A204.1 (cell line): ENCODE measurements at regions not wholly inside any gene's neighbourhood (a gene's known extent, or its start where the extent isn't known, plus 50 kb on each side); places are given as distances from the start of the nearest gene placed in this dataset.
"Not testable (repeated sequence)": the region's sequence is repeated elsewhere in the genome, so short reads cannot be mapped to it uniquely, and the experiment has no call there.

Source experiments
- FAIRE-seq: peaks from 2 replicates; lab custom pipeline; 2012; peaks lifted over from hg19 to GRCh38; lab: Jason Lieb, UNC

DNA sequence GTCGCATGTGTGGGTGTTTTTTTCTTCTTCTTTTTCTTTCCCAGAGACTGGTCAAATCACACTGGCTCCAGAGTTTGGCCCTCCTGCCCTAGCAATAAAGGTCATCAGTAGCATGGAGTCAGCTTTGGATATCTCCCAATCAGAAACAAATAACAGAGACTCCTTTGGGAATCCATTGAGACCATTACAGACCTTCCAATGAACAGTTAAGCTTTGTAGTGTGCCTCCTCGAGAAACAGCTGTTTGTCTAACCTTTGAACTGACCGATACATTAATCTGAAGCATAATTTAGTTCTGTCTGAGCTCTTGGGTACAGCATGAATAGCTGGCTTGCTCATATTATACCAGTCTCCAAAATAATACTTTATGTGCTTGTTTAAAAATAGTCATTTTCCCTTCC lies 1103.2 kb downstream of the GATA3 start:
- no peak for FAIRE-seq

DNA sequence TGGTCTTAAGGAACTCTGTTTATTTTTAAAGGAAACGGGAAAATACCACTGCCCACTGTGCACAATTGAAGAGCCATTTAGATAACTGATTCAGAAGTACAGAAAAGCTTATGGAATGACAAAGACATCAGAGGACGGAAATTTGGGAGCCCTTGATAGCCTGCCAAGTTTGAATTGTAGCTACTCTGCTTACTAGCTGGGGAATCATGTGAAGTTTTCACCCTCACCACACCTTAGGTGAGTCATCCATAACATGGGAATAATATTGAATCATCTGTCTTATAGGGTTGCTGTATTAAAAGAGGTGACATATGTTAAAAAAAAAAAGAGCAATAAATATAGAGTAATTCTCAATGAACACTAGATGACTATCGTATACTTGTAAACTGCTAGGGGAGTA lies 1104.2 kb downstream of the GATA3 start:
- no peak for FAIRE-seq

DNA sequence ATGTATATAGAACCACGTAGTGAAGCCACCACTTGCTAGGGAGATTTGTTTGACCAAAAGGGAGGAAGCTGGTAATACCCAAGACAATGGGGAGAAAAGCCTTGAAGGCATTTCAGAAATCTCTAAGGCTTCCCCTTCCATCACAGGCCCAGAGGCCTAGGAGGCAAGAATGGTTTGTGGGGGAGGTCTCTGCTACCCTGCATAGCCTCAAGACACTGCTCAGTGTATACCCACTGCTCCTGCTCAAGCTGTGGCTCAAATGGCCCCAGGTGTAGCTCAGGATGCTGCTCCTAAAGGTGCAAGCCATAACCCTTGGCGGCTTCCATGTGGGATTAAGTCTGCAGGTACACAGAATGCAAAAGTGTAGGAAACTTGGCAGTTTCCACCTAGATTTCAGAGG lies 1105.8 kb downstream of the GATA3 start:
- FAIRE-seq, result no peak

DNA sequence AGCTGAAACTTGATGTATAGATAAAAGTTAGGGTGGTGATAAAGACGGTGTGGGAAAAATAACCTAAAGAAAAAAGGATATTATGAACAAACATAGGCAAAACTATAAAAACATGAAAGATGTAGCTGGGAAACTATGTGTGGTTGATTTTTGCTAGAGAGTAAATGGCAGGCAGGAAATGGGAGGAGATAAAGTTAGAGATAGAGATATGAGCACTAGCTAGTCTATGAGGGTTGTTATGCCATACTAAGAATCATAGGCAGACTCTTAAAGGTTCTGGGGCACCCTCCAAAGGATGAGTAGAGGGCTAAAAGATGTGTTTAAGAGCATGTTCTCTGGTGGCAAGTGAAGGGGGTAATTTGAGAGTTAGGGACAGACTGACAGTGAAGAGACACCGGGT lies 1109.2 kb downstream of the GATA3 start:
- no peak for FAIRE-seq

DNA sequence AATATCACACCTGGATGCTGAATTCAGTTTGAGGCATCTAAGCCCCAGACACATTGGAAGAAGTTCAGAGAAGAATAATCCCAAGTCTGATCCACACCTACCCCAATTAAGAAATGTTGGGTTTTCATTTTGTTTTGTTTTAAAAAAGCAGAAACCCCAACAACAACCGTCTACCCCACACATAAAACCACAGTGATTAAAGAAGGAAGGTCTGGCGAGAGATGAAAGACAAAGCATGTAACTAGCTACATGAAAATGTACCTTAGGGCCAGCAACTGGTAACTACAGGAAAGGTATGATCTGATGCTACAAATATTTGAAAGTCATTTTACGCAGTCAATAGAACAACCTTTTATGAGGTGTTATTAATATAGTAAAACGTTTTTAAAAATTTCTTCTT lies 1112.3 kb downstream of the GATA3 start:
- no peak for FAIRE-seq

DNA sequence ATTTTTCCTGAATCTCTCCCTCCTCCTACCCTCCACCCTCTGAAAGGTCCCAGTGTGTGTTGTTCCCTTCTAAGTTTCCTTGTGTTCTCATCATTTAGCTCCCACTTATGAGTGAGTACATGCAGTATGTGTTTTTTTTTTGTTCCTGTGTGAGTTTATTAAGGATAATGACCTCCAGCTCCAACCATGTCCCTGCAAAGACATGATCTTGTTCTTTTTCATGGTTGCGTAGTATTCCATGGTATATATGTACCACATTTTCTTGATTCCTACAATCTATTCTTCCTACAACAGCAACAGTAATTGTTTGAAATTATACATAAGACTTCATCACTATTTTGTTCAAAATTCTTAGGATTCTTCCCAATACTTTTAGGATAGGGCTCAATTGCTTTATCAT lies 1117.8 kb downstream of the GATA3 start:
- no peak for FAIRE-seq

DNA sequence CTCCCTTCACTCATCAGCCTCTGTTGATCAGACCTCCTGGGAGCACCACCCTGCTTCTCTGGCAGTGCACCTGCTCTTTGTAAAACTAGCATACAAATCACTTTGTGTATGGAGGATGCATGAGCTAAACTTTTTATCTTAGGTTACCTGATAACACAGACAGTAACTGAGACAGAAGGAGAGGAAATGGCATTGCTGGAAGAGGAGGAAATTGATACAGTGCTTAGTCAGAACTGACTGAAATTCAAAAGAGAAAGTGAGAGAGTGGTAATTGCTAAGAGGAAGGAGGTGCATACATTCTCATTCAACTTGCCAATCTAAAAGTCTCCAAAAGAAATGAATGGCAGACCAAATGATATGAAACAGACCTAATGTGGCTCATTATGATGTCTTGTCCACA lies 1120.7 kb downstream of the GATA3 start:
- no peak for FAIRE-seq

DNA sequence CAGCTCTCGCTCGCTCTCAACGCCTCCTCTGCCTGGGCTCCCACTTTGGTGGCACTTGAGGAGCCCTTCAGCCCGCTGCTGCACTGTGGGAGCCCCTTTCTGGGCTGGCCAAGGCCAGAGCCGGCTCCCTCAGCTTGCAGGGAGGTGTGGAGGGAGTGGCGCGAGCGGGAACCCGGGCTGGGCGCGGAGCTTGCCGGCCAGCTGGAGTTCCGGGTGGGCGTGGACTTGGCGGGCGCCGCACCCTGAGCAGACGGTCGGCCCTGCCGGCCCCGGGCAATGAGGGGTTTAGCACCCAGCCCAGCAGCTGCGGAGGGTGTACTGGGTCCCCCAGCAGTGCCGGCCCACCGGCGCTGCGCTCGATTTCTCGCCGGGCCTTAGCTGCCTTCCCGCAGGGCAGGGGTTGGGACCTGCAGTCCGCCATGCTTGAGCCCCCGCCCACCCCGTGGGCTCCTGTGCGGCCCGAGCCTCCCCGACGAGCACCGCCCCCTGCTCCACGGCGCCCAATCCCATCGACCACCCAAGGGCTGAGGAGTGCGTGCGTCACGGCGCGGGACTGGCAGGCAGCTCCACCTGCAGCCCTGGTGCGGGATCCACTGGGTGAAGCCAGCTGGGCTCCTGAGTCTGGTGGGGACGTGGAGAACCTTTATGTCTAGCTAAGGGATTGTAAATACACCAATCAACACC lies 1128.9 kb downstream of the GATA3 start:
- FAIRE-seq, result not testable (repeated sequence)

DNA sequence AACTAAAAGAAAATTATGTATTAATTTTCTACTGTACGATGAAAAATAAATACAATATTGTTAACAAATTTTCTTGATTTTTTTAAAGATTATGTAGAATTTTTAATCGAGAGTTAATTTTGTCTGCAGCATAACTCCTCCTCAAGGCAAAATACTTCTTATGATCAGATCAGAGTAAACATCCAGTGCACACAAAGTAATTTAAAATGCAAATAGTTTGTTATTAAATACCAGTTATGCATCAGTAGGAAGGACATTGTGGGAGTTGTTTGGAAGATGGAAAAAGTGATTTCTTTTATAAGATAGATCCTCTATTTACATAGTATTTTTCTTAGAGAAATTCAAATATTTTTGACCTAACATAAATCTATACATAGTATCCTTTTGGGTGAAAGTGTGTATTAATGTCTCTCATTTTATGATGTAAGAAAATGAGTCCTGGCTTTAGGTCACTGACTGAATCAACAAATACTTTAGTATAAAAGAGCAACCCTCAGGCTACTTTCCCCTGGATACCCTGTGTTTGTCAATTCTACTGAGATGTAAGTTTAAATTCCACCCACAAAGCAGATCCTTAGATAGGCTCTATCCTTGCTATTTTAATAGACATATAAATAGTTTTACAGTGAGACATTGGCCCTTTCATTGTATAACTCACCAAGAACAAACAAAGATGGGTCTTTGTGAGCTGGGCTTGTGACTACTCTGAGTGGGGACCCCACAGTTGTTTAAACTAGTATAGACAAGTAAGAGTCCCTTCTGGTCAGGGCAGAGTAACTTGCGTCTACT lies 1133.7 kb downstream of the GATA3 start:
- no peak for FAIRE-seq

DNA sequence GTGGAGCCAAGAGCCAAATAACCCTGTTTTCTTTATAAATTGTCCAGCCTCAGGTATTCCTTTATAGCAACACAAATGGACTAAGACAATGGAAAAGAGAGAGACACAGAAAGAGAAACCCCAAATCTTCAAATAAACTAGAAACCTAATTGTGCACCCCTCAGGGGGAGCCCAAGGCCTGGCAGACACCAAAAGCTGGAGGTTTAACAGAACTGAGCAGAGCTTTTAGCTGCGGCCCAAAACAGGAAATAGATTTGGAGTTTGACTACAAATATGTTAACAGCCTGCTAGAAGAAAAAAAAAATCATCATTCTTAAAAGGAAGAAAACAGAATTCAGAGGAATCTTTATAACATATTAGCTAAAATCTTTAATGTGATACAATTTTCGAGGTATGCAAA lies 1135.0 kb downstream of the GATA3 start:
- FAIRE-seq, result no peak

DNA sequence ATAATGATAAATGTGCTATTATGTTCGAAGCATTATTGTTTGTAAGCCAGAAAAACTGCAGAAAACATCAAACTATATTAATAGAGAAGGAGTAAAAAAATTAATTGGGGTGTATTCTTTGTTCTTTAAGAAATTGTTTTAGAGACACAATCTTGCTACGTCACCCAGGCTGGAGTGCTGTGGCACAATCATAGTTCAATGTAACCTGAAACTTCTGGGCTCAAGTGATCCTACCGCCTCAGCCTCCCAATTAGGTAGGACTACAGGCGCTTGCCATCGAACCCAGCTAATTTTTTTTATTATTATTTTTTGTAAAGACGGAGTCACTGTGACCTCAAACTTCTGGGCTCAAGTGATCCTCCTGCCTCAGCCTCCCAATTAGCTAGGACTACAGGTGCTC lies 1138.6 kb downstream of the GATA3 start:
- no peak for FAIRE-seq

DNA sequence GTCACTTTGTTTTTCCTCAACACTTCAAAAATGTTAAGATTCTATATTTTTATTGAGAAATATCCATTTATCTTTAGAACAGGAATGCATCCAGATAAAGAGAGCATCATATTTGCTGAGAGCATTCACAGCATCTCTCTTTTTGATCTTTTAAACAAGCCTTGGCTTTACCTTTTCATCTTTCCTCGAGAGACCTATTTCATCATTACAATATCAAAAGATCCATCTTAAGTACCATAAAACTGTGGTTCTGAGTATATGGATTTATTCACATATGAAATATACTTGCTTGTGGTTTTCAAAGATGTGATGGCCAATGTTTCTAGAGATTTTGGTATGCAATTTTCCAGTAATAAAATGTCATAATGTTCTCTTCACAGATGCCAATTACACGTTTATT lies 1140.9 kb downstream of the GATA3 start:
- no peak for FAIRE-seq

DNA sequence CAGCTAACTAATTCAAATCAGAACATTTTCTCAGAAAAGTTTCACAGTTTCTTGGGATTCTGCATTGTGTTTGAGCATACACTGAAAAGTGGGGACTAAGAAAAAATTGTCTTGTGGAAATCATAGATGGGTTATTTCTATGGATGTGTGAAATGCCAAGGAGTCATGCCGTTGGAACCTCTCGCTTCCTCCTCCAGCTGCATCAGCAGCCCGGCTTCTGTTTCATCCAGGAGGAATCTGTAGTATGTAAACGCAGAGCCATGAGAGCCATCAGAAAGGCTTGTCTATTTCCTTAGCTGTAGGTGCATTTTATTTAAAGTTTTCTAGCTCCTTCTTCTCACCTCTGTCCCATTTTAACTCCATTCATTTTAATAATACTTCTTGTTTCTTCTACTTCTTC lies 1144.1 kb downstream of the GATA3 start:
- no peak for FAIRE-seq

DNA sequence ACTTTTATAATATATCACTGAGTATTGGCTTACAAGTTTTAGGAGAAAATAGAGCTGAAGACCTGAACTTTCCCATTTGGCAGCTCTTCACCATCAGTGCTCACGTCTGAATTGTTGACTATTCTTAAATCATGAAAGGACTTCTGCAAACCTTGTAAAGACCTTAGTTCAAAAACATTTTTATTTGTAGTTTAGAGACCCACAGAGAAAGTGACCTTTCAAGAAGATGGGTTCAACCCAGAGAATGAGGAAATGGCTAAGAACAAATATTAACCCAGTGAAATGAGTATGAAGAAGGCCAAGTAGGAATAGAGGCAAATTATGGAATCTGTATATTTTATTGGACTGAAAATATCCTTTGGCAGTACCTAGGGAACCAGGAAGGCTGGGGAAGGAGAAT lies 1151.1 kb downstream of the GATA3 start:
- FAIRE-seq, result no peak

DNA sequence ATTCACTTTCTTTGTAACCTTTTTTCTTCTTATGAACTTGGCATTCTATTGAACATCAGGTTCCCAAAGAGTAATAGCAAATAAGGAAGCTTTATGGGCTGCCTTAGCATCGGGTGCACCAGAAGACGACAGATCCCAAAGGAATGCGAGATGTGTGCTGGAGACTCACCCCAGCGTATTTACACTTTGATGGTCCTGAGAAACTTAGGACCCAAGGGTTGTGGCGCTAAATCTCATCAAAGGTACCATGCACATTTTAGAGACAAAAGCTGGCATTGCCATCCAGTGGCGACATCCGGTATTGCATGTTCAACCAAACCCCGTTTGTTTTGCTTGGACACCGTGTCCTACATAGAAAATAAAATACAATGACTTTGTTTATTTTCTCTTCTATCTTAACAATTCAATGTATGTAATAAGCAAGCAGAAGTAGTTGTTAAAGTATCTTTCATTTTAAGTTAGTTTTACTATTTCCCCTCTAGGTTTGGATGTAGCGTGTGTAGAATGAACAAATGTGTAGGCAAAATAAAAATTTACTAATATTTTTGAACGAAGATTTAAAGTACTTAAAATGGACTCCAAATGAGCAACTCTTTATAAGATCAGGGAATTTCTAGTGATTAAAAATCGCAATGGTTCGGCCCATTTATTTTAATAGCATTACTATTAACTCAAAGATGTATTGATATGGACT lies 1154.8 kb downstream of the GATA3 start:
- no peak for FAIRE-seq

DNA sequence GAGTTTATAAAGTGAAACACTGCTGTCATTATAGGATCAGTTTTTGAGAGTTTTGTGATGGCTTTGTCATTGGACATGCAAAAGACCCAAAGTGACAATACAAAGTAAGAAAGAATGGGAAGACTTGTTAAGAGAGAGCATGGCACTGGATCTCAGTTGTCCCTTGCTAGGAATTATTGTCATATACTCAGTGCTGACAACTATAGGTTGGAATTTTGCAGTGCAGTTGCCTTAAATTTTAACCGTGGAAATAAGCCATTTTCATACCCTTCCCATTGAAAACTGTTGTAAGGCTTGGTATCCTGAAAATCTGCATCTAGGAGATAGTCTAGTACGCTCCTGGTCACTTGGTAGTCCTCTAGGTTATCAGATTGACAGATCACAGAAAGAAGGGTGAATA lies 1156.7 kb downstream of the GATA3 start:
- FAIRE-seq, result no peak

DNA sequence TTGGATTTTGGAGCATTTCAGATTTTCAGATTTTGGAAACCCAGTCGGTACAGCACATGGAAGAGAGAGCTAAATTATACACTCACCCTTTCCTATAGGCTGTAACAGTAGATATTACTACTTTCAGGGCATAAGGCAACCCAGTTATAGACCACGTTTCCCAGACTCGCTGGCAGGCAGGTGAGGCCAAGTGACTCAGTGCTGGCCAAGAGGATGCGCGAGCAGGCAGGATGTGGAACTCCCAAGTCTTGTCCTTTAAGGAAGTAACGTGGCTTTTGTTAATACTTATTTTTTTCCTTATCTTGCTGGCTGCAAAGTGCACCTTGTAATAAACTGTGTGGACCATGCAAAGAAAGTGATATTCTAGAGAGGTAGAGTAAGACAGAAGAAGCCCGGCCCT lies 1160.1 kb downstream of the GATA3 start:
- FAIRE-seq, result no peak

DNA sequence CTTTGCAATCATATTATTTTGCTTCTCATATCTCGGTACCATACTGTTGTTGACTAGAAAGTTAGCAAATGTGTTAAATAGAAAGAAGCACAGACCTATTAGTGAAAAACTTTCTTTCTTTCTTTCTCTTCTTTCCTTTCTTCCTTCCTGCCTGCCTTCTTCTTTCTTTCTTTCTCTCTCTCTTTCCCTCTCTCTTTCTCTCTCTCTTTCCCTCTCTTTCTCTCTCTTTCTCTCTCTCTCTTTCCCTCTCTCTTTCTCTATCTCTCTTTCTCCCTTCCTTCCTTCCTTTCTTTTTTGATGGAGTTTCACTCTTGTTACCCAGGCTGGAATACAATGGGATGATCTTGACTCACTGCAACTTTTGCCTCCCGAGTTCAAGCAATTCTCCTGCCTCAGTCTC lies 1160.6 kb downstream of the GATA3 start:
- FAIRE-seq, result no peak

DNA sequence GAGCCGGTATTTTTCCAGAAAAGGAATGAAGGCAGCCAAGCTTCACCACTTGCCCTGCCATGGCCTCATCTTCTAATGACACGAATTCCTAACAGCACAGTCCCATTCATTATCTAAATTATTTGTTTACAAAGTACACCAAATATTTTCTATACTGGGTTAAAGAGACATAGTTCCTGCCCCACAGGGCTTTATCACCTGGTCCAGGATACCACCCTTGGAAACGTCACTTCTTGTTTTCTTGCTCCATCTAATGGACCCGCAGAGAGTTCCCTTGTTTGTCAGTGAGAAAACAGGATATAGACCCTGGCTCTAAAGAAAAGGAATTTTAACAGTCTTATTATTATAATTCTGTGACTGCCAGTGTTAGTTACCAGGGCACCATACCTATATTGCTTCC lies 1165.4 kb downstream of the GATA3 start:
- FAIRE-seq, result no peak

DNA sequence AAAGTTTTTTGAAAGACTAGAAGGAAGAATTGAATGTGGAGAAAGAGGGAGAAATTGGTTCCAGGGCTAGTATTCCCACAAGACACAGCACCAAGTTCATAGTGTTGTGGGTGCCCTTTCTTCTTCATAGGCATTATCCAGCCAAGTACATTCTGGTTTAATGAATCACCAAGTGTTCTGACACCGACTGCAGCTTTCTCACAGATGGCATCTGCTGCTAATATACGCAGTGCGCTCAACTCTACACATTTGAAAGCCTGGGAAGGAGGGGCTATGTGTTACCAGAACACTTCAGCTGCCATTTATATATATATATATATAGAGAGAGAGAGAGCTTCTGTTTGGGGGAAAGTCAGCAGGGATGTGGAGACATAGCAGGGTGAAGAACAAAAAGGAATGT lies 1168.4 kb downstream of the GATA3 start:
- no peak for FAIRE-seq

DNA sequence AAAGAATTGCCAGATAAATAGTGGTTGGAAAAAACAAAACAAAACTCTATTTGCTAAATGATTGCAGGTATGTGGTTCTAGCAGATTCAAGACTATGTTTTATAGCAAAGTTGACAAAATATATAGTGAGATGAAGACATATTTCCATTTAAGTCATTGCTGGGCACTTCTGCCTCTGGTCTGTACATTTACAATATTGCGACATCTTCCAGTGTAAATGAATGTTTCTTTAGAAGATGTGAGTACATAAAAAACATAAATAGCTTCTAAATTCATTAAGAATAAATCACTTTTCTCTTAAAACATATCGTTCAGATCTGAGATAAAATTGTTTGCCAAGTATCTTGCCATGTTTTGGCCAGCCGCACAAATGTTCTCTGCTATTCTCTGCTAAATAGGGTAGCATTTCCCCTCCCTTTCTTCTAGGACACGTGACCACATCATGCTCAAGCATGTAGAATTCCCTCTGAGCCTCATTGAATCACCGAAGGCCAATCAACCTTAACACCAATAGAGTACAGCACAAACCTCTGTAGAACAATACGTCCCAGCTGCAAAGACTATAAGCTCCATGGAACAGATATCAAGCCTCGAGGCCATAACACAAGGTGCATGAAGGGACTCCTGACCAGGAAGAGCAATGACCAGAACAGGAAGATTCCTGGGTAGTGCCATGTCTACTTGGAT lies 1173.3 kb downstream of the GATA3 start:
- FAIRE-seq, result no peak

DNA sequence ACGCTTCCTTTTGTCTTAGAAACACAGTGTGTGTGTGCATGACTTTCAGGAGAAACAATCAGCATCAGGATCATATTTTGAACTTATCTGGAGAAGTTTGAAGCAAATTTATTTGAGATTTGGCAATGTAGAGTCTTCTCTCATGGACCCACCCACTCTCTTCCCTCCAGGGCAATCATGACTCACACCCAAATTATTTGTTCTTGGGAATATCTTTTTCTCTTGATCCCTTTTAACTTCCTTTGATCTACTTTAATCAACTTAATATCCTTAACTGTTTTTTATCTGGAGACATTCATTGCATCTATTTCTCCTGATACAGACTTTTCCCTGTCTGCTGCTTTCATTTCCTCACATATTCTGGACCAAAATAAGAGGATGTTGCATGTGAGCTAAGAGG lies 1174.3 kb downstream of the GATA3 start:
- FAIRE-seq, result no peak

DNA sequence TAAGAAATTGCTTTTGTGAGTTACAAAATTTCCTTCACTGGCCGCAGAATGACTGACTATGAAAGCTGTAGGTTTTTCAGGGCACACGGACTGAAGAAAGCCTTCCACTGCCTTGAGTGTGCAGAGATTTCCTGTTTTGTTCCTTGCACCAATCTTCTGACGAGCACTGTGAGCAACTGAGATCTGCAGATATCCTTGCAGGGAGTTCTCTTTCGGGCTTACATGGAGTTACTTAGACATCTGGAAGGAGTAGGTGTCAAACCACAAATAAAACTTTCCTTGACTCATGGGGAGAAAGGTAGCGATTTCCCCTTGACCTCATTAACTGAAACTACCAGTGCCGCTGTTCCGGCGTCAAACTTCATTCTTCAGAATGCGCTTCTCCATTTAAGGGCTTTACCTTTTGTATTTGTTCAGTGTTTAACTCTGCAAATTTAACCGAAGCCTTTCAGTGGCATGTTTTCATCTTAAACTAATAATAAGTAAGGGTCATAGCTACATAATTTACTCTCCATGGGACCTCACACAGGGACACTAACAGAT lies 1175.3 kb downstream of the GATA3 start:
- no peak for FAIRE-seq
